GM19467 (cell line): ENCODE measurements at regions not wholly inside any gene's neighbourhood (a gene's known extent, or its start where the extent isn't known, plus 50 kb on each side); places are given as distances from the start of the nearest gene placed in this dataset.
"Not testable (repeated sequence)": the region's sequence is repeated elsewhere in the genome, so short reads cannot be mapped to it uniquely, and the experiment has no call there.

Source experiments
- ATAC-seq: cut with Tn5 transposase; IDR thresholded peaks from one replicate; pipeline ENCODE4 v1.9.1; 2021; ENCODE audit warnings: mild to moderate bottlenecking, moderate library complexity; ENCODE audit not compliant: unreplicated experiment

- ATAC-seq: not testable (repeated sequence)
These were observed 102.8 kb upstream of the KCNMA1 start for GRCh38 chr10:77740396-77740795.

GRCh38 chr10:77738496-77739158 lies 101.0 kb upstream of the KCNMA1 start:
- ATAC-seq: no peak

GRCh38 chr10:77737608-77738007 lies 100.0 kb upstream of the KCNMA1 start:
- no peak for ATAC-seq

GRCh38 chr10:77735136-77735535 lies 97.5 kb upstream of the KCNMA1 start:
- ATAC-seq: not testable (repeated sequence)

GRCh38 chr10:77732213-77733003 lies 94.8 kb upstream of the KCNMA1 start:
- no peak for ATAC-seq

- no peak for ATAC-seq
These were observed 89.9 kb upstream of the KCNMA1 start for GRCh38 chr10:77727481-77727880.

- ATAC-seq: no peak
These were observed 89.1 kb upstream of the KCNMA1 start for GRCh38 chr10:77726732-77727131.

- no peak for ATAC-seq
These were observed 88.7 kb upstream of the KCNMA1 start for GRCh38 chr10:77726301-77726700.

- ATAC-seq: no peak
These were observed 87.2 kb upstream of the KCNMA1 start for GRCh38 chr10:77724820-77725219.

- no peak for ATAC-seq
These were observed 85.8 kb upstream of the KCNMA1 start for GRCh38 chr10:77723376-77723775.

GRCh38 chr10:77722956-77723355 lies 85.3 kb upstream of the KCNMA1 start:
- not testable (repeated sequence) for ATAC-seq

- ATAC-seq: no peak
These were observed 84.2 kb upstream of the KCNMA1 start for GRCh38 chr10:77721815-77722214.

- ATAC-seq: no peak
These were observed 81.3 kb upstream of the KCNMA1 start for GRCh38 chr10:77718957-77719356.

GRCh38 chr10:77718312-77718711 lies 80.7 kb upstream of the KCNMA1 start:
- not testable (repeated sequence) for ATAC-seq

- ATAC-seq: no peak
These were observed 79.7 kb upstream of the KCNMA1 start for GRCh38 chr10:77717336-77717735.

- ATAC-seq: no peak
These were observed 79.1 kb upstream of the KCNMA1 start for GRCh38 chr10:77716458-77717317.

GRCh38 chr10:77715536-77715935 lies 77.9 kb upstream of the KCNMA1 start:
- ATAC-seq: no peak

GRCh38 chr10:77715088-77715487 lies 77.5 kb upstream of the KCNMA1 start:
- no peak for ATAC-seq

GRCh38 chr10:77713521-77714280 lies 76.1 kb upstream of the KCNMA1 start:
- no peak for ATAC-seq

- no peak for ATAC-seq
These were observed 74.6 kb upstream of the KCNMA1 start for GRCh38 chr10:77712207-77712606.

GRCh38 chr10:77711683-77712049 lies 74.1 kb upstream of the KCNMA1 start:
- no peak for ATAC-seq
